HG03342 (cell line): ENCODE measurements at regions not wholly inside any gene's neighbourhood (a gene's known extent, or its start where the extent isn't known, plus 50 kb on each side); places are given as distances from the start of the nearest gene placed in this dataset.

ENCODE experiments used
- ATAC-seq: cut with Tn5 transposase; IDR thresholded peaks from one replicate; pipeline ENCODE4 v1.9.1; 2021; ENCODE audit warnings: mild to moderate bottlenecking, moderate library complexity; ENCODE audit not compliant: unreplicated experiment

GRCh38 chr7:156109076-156109475 lies 296.8 kb upstream of the SHH start:
- ATAC-seq = no peak

- ATAC-seq = no peak
Observed at GRCh38 chr7:156107957-156108356, 295.7 kb upstream of the SHH start.

GRCh38 chr7:156106107-156106426 lies 293.8 kb upstream of the SHH start:
- ATAC-seq = no peak

GRCh38 chr7:156105337-156106106 lies 293.3 kb upstream of the SHH start:
- ATAC-seq = no peak

- ATAC-seq = no peak
Observed at GRCh38 chr7:156104501-156105336, 292.5 kb upstream of the SHH start.

GRCh38 chr7:156102267-156102666 lies 290.0 kb upstream of the SHH start:
- ATAC-seq = no peak

- ATAC-seq = no peak
Observed at GRCh38 chr7:156101355-156101754, 289.1 kb upstream of the SHH start.

GRCh38 chr7:156100086-156100485 lies 287.8 kb upstream of the SHH start:
- ATAC-seq = no peak

- no peak for ATAC-seq
Observed at GRCh38 chr7:156099085-156099484, 286.8 kb upstream of the SHH start.

GRCh38 chr7:156096771-156097538 lies 284.7 kb upstream of the SHH start:
- no peak for ATAC-seq

- no peak for ATAC-seq
Observed at GRCh38 chr7:156095908-156096539, 283.8 kb upstream of the SHH start.

- ATAC-seq = no peak
Observed at GRCh38 chr7:156094350-156095146, 282.3 kb upstream of the SHH start.

- ATAC-seq = no peak
Observed at GRCh38 chr7:156092307-156092706, 280.0 kb upstream of the SHH start.

GRCh38 chr7:156091519-156092080 lies 279.3 kb upstream of the SHH start:
- ATAC-seq = no peak

- no peak for ATAC-seq
Observed at GRCh38 chr7:156090988-156091387, 278.7 kb upstream of the SHH start.

- ATAC-seq = no peak
Observed at GRCh38 chr7:156089222-156089621, 277.0 kb upstream of the SHH start.

- no peak for ATAC-seq
Observed at GRCh38 chr7:156088115-156088514, 275.9 kb upstream of the SHH start.

GRCh38 chr7:156082048-156083040 lies 270.1 kb upstream of the SHH start:
- no peak for ATAC-seq

GRCh38 chr7:156080596-156080995 lies 268.3 kb upstream of the SHH start:
- ATAC-seq = no peak
